DOHH2 (cell line): ENCODE measurements at regions not wholly inside any gene's neighbourhood (a gene's known extent, or its start where the extent isn't known, plus 50 kb on each side); places are given as distances from the start of the nearest gene placed in this dataset.

Experiments
- CTCF ChIP-seq: fragments of 200-600 bp; sonication (generic); IDR thresholded peaks from one replicate; pipeline ENCODE4 v1.5.1; 2014; ENCODE audit warnings: antibody characterized with exemption, mild to moderate bottlenecking, low read depth, low read length; ENCODE audit not compliant: poor library complexity, severe bottlenecking
- EZH2phosphoT487 ChIP-seq: fragments of 200-600 bp; sonication (generic); IDR thresholded peaks from 2 replicates; pipeline ENCODE4 v1.6.1; 2017; ENCODE audit warnings: borderline replicate concordance, mild to moderate bottlenecking, antibody characterized with exemption, low read length, moderate library complexity, mixed read lengths

GRCh38 chr18:34086370-34086769 lies 138.3 kb downstream of the NOL4 start:
- TF ChIP-seq CTCF (no peak), EZH2phosphoT487 (no peak)
